CD4-positive, alpha-beta T cell treated with Interleukin-6 for 4 hours (primary cell): ENCODE measurements at regions not wholly inside any gene's neighbourhood (a gene's known extent, or its start where the extent isn't known, plus 50 kb on each side); places are given as distances from the start of the nearest gene placed in this dataset.
"Not testable (repeated sequence)": the region's sequence is repeated elsewhere in the genome, so short reads cannot be mapped to it uniquely, and the experiment has no call there.

ENCODE experiments used
- DNase-seq: peaks from one replicate; pipeline ENCODE4 v3.0.0-alpha.2; 2020; ENCODE audit warnings: mixed read lengths

DNA sequence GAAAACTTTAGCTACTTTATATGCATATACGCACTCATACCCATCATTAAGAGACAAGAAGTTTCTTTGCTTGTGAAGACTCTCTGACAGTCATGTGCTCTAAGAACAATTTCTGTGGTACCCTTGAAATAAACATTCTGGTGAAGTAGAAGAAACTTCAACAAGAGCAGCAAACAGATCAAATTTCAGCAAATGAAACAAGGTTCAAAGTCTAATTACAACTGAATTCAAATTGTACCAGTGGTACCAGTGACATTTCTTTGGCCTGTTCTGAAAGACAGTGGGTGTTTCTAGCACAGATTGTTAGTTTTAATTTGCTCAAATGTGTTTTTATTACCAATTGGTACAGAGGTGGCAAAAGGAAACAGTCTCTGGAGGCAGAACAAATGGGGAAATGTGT, 391.0 kb downstream of the CHSY3 start:
- DNase-seq: no peak

DNA sequence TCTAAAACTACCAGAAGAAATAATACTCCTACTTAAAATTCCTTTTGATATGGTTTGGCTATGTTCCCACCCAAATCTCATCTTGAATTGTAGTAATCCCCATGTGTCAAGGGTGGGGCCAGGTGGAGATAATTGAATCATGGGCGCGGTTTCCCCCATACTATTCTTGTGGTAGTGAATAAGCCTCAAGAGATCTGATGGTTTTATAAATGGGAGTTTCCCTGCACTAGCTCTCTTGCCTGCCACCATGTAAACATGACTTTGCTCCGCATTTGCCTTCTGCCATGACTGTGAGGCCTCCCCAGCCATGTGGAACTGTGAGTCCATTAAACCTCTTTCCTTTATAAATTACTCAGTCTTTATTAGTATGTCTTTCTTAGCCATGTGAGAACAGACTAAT, 390.5 kb downstream of the CHSY3 start:
- not testable (repeated sequence) for DNase-seq

DNA sequence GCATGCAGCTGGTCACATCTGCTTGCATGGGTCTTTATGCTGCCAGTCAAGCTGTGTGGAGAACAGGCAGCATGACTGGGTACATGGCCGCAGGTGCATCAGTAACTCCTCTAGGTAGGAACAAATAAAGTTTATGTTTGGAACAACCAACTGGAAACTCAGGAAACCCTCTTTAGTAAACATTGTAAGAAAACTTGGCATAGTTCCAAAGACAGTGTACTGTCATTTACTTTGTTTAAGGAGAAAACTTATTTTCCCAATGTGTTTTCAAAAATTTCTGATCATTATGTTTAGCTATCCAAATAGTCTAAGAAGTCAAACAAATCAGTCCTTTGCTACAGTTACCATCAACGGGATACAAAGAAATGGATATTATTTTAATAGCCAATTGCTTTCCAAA, 386.0 kb downstream of the CHSY3 start:
- DNase-seq: no peak

DNA sequence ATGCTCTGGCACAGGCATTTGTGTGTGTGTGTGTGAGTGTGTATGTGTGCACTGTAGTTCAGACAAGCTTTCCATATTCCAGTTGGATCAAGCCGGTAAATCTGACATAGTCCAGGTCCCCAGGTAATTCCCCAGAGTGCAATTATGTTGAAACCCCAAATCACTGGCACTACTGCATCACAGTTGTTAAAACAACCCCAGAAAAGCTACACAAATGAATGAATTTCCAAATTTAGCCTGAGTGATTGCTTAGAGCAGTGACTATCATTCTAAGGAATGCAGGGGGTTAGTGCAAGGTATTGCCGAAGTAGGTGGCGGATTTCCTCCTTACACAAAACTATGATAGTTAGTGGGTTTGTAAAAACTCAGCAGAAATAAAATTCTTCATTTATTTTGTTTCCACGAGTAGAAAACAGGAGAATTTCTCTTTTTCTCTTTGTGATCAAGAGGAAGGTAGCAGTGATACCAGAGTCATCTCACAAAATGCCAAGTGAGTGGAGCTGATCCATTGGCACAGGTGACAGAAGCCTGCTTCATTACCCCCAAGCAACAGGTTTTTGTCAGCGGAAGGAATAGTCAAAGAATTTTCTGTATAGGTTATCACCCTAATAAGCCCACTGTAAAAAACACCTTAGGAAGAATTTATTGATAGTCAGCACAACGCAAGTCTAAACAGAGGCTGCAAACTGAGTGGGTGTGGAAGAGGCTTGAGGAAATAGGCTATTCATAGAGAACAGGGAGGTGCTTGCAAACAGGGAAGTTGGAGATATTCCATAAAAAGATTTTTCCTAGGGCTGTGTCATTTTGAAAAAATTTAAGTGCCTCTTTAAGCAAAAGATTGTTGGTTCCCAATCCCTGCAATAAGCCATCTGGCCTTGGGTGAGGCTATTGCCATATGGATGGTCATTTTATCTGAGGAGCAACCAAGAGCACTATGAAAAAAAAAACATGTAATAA, 385.1 kb downstream of the CHSY3 start:
- DNase-seq: no peak

DNA sequence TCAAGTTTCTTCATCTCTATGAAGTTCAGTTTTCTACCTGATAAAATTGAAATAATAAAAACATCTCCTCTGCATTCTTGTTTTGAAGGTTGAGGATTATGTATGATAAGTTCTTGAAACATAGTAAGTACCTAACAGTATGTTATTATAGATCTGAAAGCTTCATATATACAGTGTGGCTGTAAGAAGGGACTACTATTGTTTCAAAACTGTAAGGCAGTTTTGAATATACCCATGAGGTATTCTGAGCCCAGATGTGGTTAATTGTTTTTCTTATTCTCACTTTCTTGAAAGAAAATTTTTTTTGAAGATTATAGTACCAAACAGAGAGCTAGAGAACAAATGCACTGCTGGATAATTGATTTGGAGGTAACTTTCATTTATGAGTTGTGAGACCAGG, 383.2 kb downstream of the CHSY3 start:
- no peak for DNase-seq

DNA sequence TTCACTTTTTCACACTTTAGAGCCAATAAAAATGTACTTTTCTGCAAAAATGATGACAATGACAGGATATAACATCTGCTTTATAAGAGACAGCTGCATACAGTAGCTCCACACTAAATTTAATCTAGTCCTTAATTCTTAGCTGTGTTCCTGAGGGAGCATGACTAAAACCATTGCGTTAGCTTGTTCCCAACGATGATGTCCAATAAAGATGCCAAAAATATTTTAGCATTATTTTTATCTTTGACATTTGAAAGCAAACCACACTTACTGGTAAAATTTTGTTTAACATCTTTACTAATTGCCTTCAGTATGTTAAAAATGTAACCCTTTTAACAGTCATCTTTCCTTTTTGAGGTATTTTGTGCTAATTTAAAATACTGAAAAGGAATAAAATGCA, 382.7 kb downstream of the CHSY3 start:
- DNase-seq: no peak

DNA sequence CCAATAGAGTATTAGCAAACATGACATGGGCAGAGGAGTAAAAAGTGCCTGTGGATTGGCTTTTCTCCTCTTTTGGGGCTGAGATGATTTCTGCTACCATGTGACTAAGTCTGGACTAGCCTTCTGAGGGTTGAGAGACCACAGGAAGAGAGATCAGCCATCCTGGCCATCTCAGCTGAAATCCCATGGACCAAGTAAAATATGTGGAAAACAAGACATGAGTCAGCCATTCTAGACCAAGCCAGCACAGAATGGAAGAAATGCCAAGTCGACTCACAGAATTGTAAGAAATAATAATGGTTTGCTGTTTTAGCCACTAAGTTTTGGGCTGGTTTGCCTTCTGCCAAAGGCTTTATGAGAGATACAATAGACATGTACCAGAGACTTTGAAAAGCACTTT, 377.8 kb downstream of the CHSY3 start:
- DNase-seq: no peak

DNA sequence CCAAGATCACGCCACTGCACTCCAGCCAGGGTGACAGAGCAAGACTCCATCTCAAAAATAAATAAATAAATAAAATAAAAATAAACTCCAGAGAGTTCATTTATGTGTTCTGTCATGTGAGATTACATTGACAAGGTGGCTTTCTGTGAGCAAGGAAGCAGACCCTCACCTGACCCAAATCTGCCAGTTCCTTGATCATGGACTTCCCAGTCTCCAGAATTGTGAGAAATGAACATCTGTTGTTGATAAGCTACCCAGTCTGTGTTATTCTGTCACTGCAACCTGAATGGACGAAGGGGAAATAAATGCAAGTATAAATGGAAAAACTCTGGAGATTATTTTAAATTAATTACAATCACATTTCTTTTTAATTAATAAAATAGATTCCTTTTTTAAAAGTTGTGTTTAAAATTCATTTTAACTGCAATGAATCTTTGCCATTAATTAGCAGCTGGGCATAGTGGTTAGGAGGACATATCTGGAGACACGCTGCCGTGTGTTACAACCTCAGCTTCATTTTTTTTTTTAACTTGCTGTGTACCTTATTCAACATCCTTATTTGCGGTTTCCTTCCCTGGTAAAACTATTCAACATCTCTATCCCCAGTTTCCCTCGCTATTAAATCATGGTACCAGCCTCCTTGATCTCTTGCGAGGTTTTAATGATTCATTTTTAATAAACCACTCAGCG, 376.4 kb downstream of the CHSY3 start:
- no peak for DNase-seq

DNA sequence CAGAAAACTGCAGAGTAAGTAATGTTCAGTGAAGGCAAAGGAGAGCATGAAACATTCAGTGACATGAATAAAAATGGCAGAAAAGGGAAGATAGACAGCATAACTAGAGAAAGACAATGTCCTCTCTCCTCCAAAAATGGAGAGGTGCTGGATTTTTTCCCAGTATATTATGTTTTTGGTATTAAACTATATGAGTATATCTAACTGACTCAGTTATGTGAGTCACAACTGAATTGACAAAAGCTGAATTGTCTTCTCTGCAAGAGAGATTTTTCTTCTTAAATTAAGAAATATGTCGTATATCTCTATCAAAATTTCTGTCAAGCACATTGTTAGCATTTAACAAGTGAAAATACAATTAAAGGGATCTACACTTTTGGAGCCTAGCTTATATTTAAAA, 375.1 kb downstream of the CHSY3 start:
- no peak for DNase-seq

DNA sequence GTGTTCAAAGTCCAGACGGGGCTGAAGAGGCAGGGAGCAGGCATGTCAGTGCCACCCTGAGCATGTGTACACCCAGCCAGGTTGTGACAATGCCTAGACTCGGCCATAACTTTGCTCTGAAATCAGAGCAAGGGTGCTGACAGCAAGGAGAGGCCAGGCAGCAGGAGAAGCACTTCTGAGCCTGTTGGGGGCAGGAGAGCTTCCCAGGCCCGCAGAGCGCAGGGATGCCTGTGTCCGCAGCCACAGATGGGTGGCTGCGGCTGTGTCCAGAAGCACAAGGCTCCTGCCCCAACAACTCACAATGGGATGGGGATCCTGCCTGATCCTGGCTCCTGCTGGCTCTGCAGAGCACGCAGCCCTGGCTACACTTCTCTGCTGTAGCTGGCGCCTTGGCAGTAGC, 373.9 kb downstream of the CHSY3 start:
- no peak for DNase-seq

DNA sequence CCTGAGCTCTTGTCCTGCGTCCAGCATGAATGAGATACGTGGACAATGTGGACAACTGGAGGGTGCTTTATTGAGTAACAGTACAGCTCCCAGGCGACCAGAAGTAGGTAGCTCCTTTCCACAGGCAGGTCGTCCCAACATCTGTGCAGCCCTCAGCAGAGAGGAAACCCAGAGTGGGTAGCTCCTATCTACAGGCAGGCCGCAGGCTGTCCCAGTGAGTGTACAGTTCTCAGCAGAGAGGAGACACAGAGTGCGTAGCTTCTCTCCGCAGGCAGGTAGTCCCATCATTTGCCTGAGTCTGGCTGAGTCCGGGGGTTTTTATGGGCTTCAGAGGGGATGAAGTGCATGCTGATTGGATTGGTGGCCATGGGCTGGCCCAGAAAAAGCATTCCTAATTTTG, 373.3 kb downstream of the CHSY3 start:
- no peak for DNase-seq

DNA sequence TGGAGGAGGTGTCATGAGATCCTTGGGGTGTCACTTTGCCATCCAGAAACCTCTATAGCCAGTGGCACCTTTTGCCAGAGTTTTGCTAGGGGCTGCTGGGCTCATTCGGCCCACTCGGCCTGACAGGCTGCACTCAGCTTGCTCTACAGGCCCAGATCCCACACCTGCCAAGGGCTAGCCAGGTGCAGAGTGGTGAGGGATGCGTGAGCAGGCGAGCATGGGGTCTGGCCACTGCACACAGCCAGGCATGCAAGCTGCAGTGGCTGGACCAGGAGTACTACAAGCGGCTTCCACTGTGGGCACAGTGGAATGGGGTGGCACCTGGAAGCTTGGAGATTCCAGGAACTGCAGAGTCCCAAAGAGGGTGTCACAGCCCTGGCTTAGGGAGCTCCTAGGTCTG, 372.7 kb downstream of the CHSY3 start:
- no peak for DNase-seq

DNA sequence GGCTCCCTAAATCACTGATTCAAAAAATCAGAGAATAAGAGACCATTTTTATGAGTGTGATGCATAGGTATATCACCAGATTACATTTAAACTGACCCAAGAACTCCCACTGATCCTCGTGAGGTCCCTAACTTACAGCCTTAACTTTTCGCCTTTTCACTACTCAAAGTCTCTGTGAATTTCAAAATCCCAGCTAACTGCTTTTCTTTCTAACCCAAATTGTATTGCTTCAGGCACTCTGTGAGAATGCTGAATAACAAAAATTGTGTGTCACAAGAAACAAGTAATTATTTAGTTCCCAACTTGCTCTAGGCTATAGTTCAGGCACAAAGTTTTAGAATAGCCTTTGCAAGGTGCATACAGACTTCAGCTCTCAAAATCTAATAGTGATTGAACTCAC, 368.6 kb downstream of the CHSY3 start:
- no peak for DNase-seq

DNA sequence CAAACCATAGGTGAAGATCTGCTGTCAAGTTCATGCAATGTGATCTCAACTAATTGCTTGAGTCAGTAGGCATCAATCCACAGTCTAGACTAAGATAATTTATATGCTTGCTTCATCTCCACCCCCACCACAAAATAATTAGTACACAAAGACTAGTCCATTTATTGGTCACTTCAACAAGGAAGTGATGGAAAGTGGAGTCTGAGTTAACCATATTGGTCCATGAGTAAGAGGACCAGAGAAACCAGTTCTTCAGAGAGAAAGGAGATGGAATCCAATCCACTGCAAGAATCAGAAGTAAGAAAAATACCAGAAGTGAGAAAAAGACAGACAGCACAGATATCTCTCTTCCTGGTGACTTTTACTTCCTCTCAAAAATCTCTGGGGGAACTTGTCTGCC, 366.5 kb downstream of the CHSY3 start:
- no peak for DNase-seq

DNA sequence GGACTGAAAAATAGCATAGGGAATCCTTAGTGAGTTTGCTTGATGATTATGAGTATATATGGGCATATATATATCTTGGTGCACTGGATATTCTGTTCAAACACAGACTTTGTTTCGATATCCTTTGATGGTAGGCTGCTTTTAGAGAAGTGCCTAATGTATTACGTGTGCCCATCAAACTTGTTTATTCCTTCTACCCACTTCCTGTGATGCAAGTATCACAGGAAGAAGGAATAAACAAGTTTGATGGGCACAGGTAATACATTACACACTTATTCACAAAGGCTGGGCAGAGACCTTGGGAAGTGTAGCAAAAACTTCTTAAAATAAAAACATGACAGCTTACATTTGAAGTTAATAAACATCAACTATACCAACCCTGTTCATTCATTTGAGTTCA, 364.2 kb downstream of the CHSY3 start:
- DNase-seq: no peak

DNA sequence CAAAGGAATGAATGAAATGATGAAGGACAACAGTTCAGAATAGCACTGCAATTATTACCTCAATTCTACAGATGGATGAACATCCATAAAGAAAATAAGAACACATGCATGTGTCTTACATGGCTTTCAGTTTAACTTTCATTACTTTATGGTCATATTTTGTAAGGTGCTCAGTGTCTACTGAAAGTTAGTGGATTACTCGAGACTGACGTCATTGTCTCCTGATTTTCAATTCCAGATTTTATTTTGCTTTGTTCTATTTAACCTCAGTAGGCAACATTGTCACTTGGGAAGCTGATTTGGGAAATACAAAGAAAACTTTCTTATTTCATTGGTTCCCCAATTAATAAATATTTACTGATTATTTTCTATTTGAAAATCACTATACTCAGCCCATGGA, 363.7 kb downstream of the CHSY3 start:
- DNase-seq: no peak

DNA sequence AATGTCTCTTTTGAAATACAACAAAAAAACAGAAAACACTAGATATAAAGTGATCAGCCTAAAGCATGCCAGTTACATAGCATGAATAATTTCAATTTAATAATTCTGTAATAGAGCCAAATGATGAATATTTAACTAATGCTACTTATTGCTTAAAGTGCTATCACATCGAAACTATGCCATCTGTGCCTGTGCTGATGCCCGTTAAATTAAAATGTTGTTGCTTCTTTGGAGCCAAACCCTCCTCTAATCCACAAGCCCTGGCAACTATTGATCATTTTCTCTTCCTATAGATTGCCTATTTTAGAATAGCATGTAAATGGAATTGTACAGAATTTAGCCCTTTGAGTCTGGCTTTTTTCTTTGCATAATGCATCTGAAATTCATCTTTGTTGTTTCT, 356.2 kb downstream of the CHSY3 start:
- no peak for DNase-seq

DNA sequence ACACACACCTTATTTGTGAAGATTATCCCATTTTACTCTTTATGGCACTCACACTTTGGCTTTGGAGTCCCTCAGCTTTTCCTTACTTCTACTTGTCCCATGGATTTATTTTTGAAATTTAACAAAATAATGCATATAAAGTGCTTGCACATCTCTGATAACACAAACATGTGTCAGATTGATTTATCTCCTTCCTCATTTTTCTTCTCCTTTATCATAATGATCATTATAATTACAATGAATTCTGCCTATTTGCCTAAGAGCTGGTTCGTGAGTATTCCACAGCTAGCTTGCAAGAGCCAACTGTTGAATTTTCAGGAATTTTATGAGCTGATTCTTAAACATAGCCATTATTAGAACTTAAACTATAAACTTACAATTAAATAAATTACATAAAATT, 347.7 kb downstream of the CHSY3 start:
- no peak for DNase-seq

DNA sequence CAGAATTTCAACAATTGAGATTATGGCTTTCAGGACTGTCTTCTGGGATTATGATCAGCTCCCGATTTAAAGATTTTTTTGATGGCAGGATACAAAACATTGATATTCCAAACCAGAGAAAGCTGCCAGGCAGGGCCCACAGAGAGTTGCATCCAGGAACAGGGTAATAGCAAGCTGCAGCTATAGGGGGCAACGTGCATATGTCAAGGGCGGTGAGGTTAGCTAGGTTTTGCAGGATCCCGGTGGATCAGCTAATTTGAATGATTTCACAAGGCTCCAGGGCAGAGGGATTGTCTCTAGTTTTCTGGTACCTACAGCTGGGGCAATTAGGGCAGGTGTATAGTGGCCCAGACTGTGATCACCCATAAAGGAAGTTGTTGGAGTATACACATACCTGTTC, 339.4 kb downstream of the CHSY3 start:
- no peak for DNase-seq

DNA sequence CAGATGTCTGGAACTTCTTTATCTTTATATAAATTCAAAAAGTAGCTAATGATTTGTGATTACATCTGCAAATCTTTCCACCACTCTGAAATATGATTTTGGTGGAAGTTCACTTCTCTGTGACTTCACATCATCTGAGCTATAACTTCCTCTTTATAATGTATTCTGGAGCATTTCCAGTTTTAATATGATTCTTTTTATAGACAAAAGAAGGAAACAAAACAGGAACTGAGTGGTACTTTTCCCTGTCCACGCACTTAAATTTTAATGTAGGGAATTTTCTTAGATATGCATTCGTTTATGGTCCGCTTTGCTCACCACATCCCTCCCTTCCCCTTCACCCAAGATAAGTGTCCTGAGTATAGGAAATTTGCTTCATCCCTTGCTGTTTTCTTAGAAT, 333.5 kb downstream of the CHSY3 start:
- no peak for DNase-seq
